Uterus (tissue), 3 donors: ENCODE measurements at regions not wholly inside any gene's neighbourhood (a gene's known extent, or its start where the extent isn't known, plus 50 kb on each side); places are given as distances from the start of the nearest gene placed in this dataset.

Source experiments
- DNase-seq, 2 donors: peaks; one replicate each; pipeline ENCODE4 v3.0.0-alpha.2; 2019 to 2020
- H3K27ac ChIP-seq, 2 donors: fragments of 200-600 bp; sonication (generic); 1 replicate in 1 of 2; 2 replicates in 1 of 2; pipeline ENCODE4 v1.5.1; 2016 to 2018
- H3K27me3 ChIP-seq, 2 donors: fragments of 200-600 bp; sonication (generic); one replicate each; pipeline ENCODE4 v1.5.1; 2018 to 2019; ENCODE audit warnings: control low read depth in 1 of 2
- H3K36me3 ChIP-seq, 2 donors: fragments of 200-600 bp; sonication (generic); one replicate each; pipeline ENCODE4 v1.5.1; 2019; ENCODE audit warnings: control low read depth in 1 of 2
- H3K4me1 ChIP-seq, 2 donors: fragments of 200-600 bp; sonication (generic); one replicate each; pipeline ENCODE4 v1.5.1; 2018 to 2019; ENCODE audit warnings: control low read depth in 1 of 2
- H3K4me3 ChIP-seq, 2 donors: fragments of 200-600 bp; sonication (generic); 1 replicate in 1 of 2; 2 replicates in 1 of 2; pipeline ENCODE4 v1.5.1; 2018 to 2019; ENCODE audit warnings: mild to moderate bottlenecking in 1 of 2
- H3K9me3 ChIP-seq, 2 donors: fragments of 200-600 bp; sonication (generic); one replicate each; pipeline ENCODE4 v1.5.1; 2019; ENCODE audit warnings: control low read depth in 1 of 2
- CTCF ChIP-seq, 4 experiments: fragments of 200-600 bp in 2 of 4; fragments of 450-650 bp in 2 of 4; sonication (generic) in 2 of 4; IDR thresholded peaks; one replicate each; pipeline ENCODE4 v1.5.1; 2016 to 2019; ENCODE audit warnings: antibody characterized with exemption in 4 of 4, mild to moderate bottlenecking in 2 of 4, moderate library complexity in 1 of 4
- POLR2A ChIP-seq, 2 donors: fragments of 450-650 bp; IDR thresholded peaks; one replicate each; pipeline ENCODE4 v1.6.1; 2016; ENCODE audit warnings: antibody characterized with exemption in 2 of 2, mild to moderate bottlenecking in 1 of 2, moderate library complexity in 1 of 2
- intact Hi-C: fragments of 100-400 bp; cut with DNase I; formaldehyde crosslinking; loops from one replicate; pipeline ENCODE4 v1.15.1; 2023; ENCODE audit warnings: low total_unique reads
- donor health status: DM: yes; HTN: yes; CAD: no.

- intact Hi-C loops: no loop called here
- DNase-seq: no peak
- no peaks in the 10 kb centered on the region for H3K36me3 ChIP-seq
- H3K4me1 ChIP-seq: no peaks in the 10 kb centered on the region
- H3K27ac ChIP-seq: no peak overlapping the region
- H3K4me3 ChIP-seq: no peak overlapping the region
- no peaks in the 10 kb centered on the region for H3K27me3 ChIP-seq
- TF ChIP-seq CTCF (IDR thresholded peaks at IDR 0.05): no peak
- TF ChIP-seq POLR2A (IDR thresholded peaks at IDR 0.05): no peak
- H3K9me3 ChIP-seq: no peaks in the 10 kb centered on the region
Measured at GRCh38 chr2:239739206-239739605, 285.9 kb downstream of the NDUFA10 start.

- Histone ChIP-seq H3K4me3 (no peak overlapping the region), H3K27me3 (no peaks in the 10 kb centered on the region), H3K9me3 (no peaks in the 10 kb centered on the region), H3K4me1 (no peaks in the 10 kb centered on the region), H3K36me3 (no peaks in the 10 kb centered on the region), H3K27ac (no peak overlapping the region)
- TF ChIP-seq CTCF (IDR thresholded peaks at IDR 0.05): no peak
- TF ChIP-seq POLR2A (IDR thresholded peaks at IDR 0.05): no peak
- DNase-seq: no peak
- intact Hi-C loops: no loop called here
Measured at GRCh38 chr2:239738159-239738558, 287.0 kb downstream of the NDUFA10 start.

GRCh38 chr2:239737144-239737463 is 288.0 kb downstream of the NDUFA10 start:
- intact Hi-C loops: no loop called here
- Histone ChIP-seq H3K9me3 (no peaks in the 10 kb centered on the region), H3K27me3 (no peaks in the 10 kb centered on the region), H3K4me1 (no peaks in the 10 kb centered on the region), H3K27ac (no peak overlapping the region), H3K4me3 (no peak overlapping the region), H3K36me3 (no peaks in the 10 kb centered on the region)
- TF ChIP-seq POLR2A (IDR thresholded peaks at IDR 0.05): no peak
- no peak for TF ChIP-seq CTCF (IDR thresholded peaks at IDR 0.05)
- DNase-seq: no peak

- Histone ChIP-seq H3K9me3 (no peaks in the 10 kb centered on the region), H3K36me3 (no peaks in the 10 kb centered on the region), H3K4me3 (no peak overlapping the region), H3K27me3 (no peaks in the 10 kb centered on the region), H3K27ac (no peak overlapping the region), H3K4me1 (no peaks in the 10 kb centered on the region)
- no peak for DNase-seq
- intact Hi-C loops: no loop called here
- TF ChIP-seq POLR2A (IDR thresholded peaks at IDR 0.05) (no peak), CTCF (IDR thresholded peaks at IDR 0.05) (no peak)
Measured at GRCh38 chr2:239736358-239737143, 288.6 kb downstream of the NDUFA10 start.

- no peak overlapping the region for H3K4me3 ChIP-seq
- H3K36me3 ChIP-seq: no peaks in the 10 kb centered on the region
- no peaks in the 10 kb centered on the region for H3K9me3 ChIP-seq
- TF ChIP-seq POLR2A (IDR thresholded peaks at IDR 0.05) (no peak), CTCF (IDR thresholded peaks at IDR 0.05) (no peak)
- no peaks in the 10 kb centered on the region for H3K27me3 ChIP-seq
- no peak overlapping the region for H3K27ac ChIP-seq
- no peaks in the 10 kb centered on the region for H3K4me1 ChIP-seq
- intact Hi-C loops: no loop called here
- no peak for DNase-seq
Measured at GRCh38 chr2:239735829-239736357, 289.2 kb downstream of the NDUFA10 start.
